MM.1S (cell line): ENCODE measurements at regions not wholly inside any gene's neighbourhood (a gene's known extent, or its start where the extent isn't known, plus 50 kb on each side); places are given as distances from the start of the nearest gene placed in this dataset.

Source experiments
- DNase-seq: peaks from one replicate; pipeline ENCODE4 v3.0.0-alpha.2; 2015
- H2AFZ ChIP-seq: fragments of 300-600 bp; sonication (generic); 2 replicates; pipeline ENCODE4 v1.6.0; 2016; ENCODE audit warnings: antibody characterized with exemption, low read length
- H3F3A ChIP-seq: fragments of 300-600 bp; sonication (generic); 2 replicates; pipeline ENCODE4 v1.6.1; 2016; ENCODE audit warnings: mild to moderate bottlenecking, antibody characterized with exemption, low read length, moderate library complexity, mixed read lengths; ENCODE audit not compliant: insufficient read depth
- H3K27ac ChIP-seq: fragments of 300-600 bp; sonication (generic); 2 replicates; pipeline ENCODE4 v1.5.1; 2016; ENCODE audit warnings: mild to moderate bottlenecking, low read length
- H3K27me3 ChIP-seq: fragments of 300-600 bp; sonication (generic); replicated peaks from 2 replicates; pipeline ENCODE4 v1.6.0; 2016; ENCODE audit warnings: low read length; ENCODE audit not compliant: insufficient read depth
- H3K36me3 ChIP-seq: fragments of 300-600 bp; sonication (generic); replicated peaks from 2 replicates; pipeline ENCODE4 v1.6.1; 2016; ENCODE audit warnings: mild to moderate bottlenecking, low read length, mixed read lengths; ENCODE audit not compliant: insufficient read depth
- H3K4me1 ChIP-seq: fragments of 300-600 bp; sonication (generic); 2 replicates; pipeline ENCODE4 v1.6.1; 2016; ENCODE audit warnings: low read length, mixed read lengths
- H3K4me2 ChIP-seq: fragments of 300-600 bp; sonication (generic); 2 replicates; pipeline ENCODE4 v1.6.0; 2016; ENCODE audit warnings: low read depth, low read length
- H3K4me3 ChIP-seq: fragments of 300-600 bp; sonication (generic); 2 replicates; pipeline ENCODE4 v1.5.1; 2016; ENCODE audit warnings: low read length, mixed read lengths
- H3K79me2 ChIP-seq: fragments of 300-600 bp; sonication (generic); 2 replicates; pipeline ENCODE4 v1.6.1; 2016; ENCODE audit warnings: mixed run types, low read length, mixed read lengths
- H3K9ac ChIP-seq: fragments of 300-600 bp; sonication (generic); 2 replicates; pipeline ENCODE4 v1.6.1; 2016; ENCODE audit warnings: low read length, mixed read lengths
- H3K9me2 ChIP-seq: fragments of 300-600 bp; sonication (generic); replicated peaks from 2 replicates; pipeline ENCODE4 v1.6.1; 2016; ENCODE audit warnings: mild to moderate bottlenecking, low read length, mixed read lengths; ENCODE audit not compliant: insufficient read depth
- H3K9me3 ChIP-seq: fragments of 300-600 bp; sonication (generic); replicated peaks from 2 replicates; pipeline ENCODE4 v1.6.1; 2016; ENCODE audit warnings: mild to moderate bottlenecking, low read length, mixed read lengths; ENCODE audit not compliant: insufficient read depth
- H4K20me1 ChIP-seq: fragments of 300-600 bp; sonication (generic); 2 replicates; pipeline ENCODE4 v1.6.1; 2016; ENCODE audit warnings: mild to moderate bottlenecking, low read length, moderate library complexity, mixed read lengths; ENCODE audit not compliant: insufficient read depth
- CTCF ChIP-seq: fragments of 300-600 bp; sonication (generic); IDR thresholded peaks from 2 replicates; pipeline ENCODE4 v1.5.1; 2016; ENCODE audit warnings: antibody characterized with exemption, low read length, mixed read lengths
- EZH2 ChIP-seq: fragments of 300-600 bp; sonication (generic); optimal IDR thresholded peaks from 2 replicates; pipeline ENCODE3; 2017; ENCODE audit warnings: low read depth, mild to moderate bottlenecking, antibody characterized with exemption, low read length, mixed read lengths
- EZH2phosphoT487 ChIP-seq: fragments of 300-600 bp; sonication (generic); IDR thresholded peaks from 2 replicates; pipeline ENCODE4 v1.6.1; 2018; ENCODE audit warnings: antibody characterized with exemption, low read length

- no peaks in the 10 kb centered on the region for H3F3A ChIP-seq
- H3K36me3 ChIP-seq, result no peaks in the 10 kb centered on the region
- H3K79me2 ChIP-seq, result no peaks in the 10 kb centered on the region
- H3K4me2 ChIP-seq, result no peak overlapping the region
- no peak for DNase-seq
- no peaks in the 10 kb centered on the region for H4K20me1 ChIP-seq
- H3K9me3 ChIP-seq, result no peaks in the 10 kb centered on the region
- peaks cover 98% of the 10 kb centered on the region for H3K27me3 ChIP-seq
- no peak overlapping the region for H3K27ac ChIP-seq
- H3K4me1 ChIP-seq, result no peaks in the 10 kb centered on the region
- no peak overlapping the region for H2AFZ ChIP-seq
- H3K9ac ChIP-seq, result no peak overlapping the region
- no peak overlapping the region for H3K4me3 ChIP-seq
- TF ChIP-seq EZH2 (no peak), EZH2phosphoT487 (no peak), CTCF (no peak)
- no peaks in the 10 kb centered on the region for H3K9me2 ChIP-seq
These were observed 125.6 kb upstream of the PPP1R26 start for GRCh38 chr9:135353935-135354334.

- Histone ChIP-seq H3K27ac (no peak overlapping the region), H3K9me2 (no peaks in the 10 kb centered on the region), H3K4me1 (no peaks in the 10 kb centered on the region), H4K20me1 (no peaks in the 10 kb centered on the region), H3K79me2 (no peaks in the 10 kb centered on the region), H3K9ac (no peak overlapping the region), H2AFZ (no peak overlapping the region), H3K27me3 (peaks cover 98% of the 10 kb centered on the region), H3K4me2 (no peak overlapping the region), H3K9me3 (no peaks in the 10 kb centered on the region), H3K4me3 (no peak overlapping the region), H3K36me3 (no peaks in the 10 kb centered on the region), H3F3A (no peaks in the 10 kb centered on the region)
- TF ChIP-seq EZH2 (no peak), CTCF (no peak), EZH2phosphoT487 (no peak)
- DNase-seq, result no peak
These were observed 124.0 kb upstream of the PPP1R26 start for GRCh38 chr9:135355521-135356011.

GRCh38 chr9:135356021-135356420 is 123.6 kb upstream of the PPP1R26 start:
- Histone ChIP-seq H3K27ac (no peak overlapping the region), H3K79me2 (no peaks in the 10 kb centered on the region), H3F3A (no peaks in the 10 kb centered on the region), H3K4me3 (no peak overlapping the region), H3K9ac (no peak overlapping the region), H2AFZ (no peak overlapping the region), H4K20me1 (no peaks in the 10 kb centered on the region), H3K9me2 (no peaks in the 10 kb centered on the region), H3K9me3 (no peaks in the 10 kb centered on the region), H3K4me2 (no peak overlapping the region), H3K4me1 (no peaks in the 10 kb centered on the region), H3K27me3 (peaks cover 98% of the 10 kb centered on the region), H3K36me3 (no peaks in the 10 kb centered on the region)
- no peak for DNase-seq
- TF ChIP-seq CTCF (no peak), EZH2 (no peak)
